HG02623 (cell line): ENCODE measurements at regions not wholly inside any gene's neighbourhood (a gene's known extent, or its start where the extent isn't known, plus 50 kb on each side); places are given as distances from the start of the nearest gene placed in this dataset.
A peak's percentile ranks its signal among the peaks of the same experiment; 100 is the strongest.

Experiments
- ATAC-seq: cut with Tn5 transposase; IDR thresholded peaks from one replicate; pipeline ENCODE4 v1.9.1; 2021; ENCODE audit warnings: moderate library complexity; ENCODE audit not compliant: unreplicated experiment

DNA sequence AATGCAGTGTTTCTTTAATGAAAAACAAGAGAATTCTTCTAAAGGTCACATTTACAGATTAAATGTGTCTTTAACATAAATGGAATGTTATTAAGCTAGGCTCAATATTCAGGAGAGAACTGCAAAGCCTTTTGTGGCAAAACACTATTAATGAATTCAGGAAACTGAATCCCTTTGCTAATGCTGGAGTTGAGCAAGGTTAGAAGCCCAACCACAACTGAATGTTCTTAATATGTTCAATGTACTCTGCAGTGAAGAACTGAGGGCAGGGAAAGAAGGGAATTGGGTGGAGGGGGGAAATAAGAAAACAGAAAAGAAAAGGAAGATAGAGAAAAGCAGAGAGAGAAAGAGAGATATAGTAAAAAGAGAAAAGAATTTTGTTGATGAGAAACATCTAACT is 276.7 kb upstream of the TMEM161B start:
- ATAC-seq: no peak

GRCh38 chr5:88544671-88545070 is 276.0 kb upstream of the TMEM161B start:
- no peak for ATAC-seq

- no peak for ATAC-seq
Measured at GRCh38 chr5:88544136-88544645, 275.5 kb upstream of the TMEM161B start.

GRCh38 chr5:88542786-88543185 is 274.1 kb upstream of the TMEM161B start:
- no peak for ATAC-seq

DNA sequence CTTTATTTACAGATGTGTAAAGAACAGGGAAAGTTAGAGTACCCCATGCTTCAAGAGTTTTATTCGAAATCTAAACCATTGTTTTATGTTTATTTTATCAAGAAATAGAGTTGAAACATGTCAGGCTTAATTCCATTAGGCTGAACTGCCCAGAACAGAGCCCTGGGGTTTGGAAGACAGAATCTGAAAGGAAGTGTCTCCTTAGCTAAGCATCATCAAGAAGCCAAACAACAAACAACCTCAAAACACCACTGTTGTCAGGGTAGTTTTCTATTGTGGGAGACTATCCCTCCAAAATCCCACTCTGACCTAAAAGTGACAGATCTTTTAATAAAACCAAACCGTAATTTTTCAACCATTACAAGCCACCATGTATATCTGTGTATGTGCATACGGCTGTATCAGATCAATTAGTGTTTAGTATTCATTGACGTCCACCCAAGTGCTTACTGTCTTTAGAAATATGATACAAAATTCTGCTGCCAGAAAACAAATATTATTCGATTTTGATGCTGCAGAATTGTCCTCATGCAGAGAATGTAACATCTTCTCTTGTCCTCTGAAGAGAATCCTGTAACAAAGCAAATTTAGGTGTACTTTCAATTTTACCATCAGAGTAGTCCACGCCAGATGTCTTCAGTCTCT is 271.9 kb upstream of the TMEM161B start:
- no peak for ATAC-seq

DNA sequence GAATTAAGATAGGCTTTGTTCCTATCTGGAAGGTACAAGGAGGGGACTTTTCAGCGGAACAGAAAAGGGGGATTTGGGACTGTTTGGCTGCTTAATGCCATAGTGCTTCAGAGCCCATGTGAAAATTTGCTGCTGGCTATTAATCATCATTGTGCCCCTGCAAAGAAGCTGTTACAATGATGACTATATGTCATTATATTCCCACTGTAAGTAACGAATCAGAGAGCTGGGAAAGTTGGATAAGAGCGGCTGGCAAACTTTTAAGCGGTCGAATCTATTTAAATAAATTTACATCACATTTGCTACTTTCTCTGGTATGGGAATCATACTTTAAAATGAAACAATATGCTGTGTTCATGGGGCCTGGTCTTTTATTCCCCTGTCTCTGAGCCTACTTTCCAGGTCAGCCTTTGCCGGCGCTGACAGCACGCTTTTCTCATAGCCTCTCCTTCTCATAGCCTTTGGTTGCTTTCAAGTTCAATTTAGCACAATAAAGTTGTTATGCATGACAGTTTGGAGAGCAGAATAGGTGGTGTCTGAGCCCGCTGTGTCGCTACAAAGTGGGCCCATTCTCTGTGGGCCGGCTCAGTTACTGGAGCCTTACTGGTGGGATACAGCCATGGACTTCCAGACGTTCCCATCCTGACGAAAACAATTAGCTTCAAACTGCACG is 271.2 kb upstream of the TMEM161B start:
- no peak for ATAC-seq

- no peak for ATAC-seq
Measured at GRCh38 chr5:88539026-88539425, 270.4 kb upstream of the TMEM161B start.

- no peak for ATAC-seq
Measured at GRCh38 chr5:88536146-88536545, 267.5 kb upstream of the TMEM161B start.

- no peak for ATAC-seq
Measured at GRCh38 chr5:88524941-88525340, 256.3 kb upstream of the TMEM161B start.

DNA sequence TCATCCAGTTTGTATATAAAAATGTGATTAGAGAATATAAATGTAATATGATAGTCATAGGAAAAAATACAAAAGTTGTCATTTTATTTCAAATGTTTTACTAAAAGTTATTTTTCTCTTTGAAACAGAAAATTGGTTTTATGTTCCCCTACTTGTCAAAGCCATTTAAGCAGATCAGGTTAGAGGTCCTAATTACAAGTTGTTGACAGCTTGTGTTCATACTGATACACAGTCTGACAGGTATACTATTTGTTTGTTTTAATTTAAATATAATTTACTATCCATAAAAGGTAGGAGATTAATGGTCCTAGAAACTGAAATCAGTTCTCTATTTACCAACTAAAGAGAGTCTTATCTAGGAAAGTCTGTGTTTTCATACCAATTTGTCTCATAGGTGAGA is 250.4 kb upstream of the TMEM161B start:
- ATAC-seq: no peak

- ATAC-seq: no peak
Measured at GRCh38 chr5:88518131-88519016, 249.7 kb upstream of the TMEM161B start.

- no peak for ATAC-seq
Measured at GRCh38 chr5:88515881-88516819, 247.5 kb upstream of the TMEM161B start.

- ATAC-seq: no peak
Measured at GRCh38 chr5:88515068-88515467, 246.4 kb upstream of the TMEM161B start.

DNA sequence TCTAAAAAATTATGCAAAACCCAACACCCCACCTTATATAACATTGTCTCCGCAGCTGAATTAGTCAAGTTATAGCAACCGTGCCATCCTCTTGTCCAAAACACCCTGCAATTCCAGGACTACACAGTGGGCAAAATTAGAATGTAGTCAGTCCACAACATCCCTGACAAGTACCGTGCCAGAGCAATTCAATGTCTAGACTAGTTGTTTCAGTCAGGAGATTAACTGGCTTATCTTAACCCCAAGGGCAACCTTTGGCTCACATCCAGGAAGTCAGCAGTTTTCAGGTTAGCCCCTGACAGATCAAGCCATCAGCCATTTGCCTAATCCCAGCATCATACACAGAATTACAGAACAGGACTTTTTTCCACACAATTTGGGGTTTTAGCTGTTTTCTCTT is 240.8 kb upstream of the TMEM161B start:
- ATAC-seq: no peak

- ATAC-seq: no peak
Measured at GRCh38 chr5:88507261-88507660, 238.6 kb upstream of the TMEM161B start.

GRCh38 chr5:88503406-88503805 is 234.8 kb upstream of the TMEM161B start:
- no peak for ATAC-seq

DNA sequence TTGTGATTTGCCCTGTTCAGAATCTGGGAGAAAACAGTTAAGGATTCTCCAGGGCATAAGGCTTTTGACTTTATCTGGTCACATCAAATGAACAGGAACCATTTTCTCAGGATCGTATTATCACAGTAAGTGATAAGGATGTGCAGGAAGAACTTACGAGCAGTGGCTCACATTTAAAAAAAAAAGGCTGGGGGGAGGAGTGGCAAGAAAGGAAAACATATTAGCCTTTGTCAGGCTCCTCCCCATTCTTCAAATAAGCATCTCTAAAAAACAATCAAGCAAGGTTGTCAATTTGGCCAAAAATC is 234.3 kb upstream of the TMEM161B start:
- no peak for ATAC-seq

- peak; percentile 89 for ATAC-seq
Measured at GRCh38 chr5:88502179-88503040, 233.8 kb upstream of the TMEM161B start.

DNA sequence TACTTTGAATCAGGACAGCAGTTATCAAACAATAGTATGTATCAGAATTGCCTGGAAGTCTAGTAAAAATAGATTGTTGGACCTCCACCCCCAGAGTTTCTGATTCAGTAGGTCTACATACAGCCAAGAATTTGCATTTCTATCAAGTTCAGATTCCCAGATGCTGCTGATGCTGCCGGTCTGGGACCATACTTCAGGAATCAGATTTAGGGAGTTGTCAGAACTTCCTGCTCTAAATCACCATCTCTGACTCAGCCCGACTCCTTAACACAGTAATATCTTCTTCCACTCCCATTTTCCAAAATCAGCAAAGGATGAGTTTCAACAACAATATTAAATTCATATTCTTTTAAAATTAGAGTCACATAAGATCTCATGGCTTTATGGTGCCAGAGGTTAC is 227.2 kb upstream of the TMEM161B start:
- ATAC-seq: no peak

DNA sequence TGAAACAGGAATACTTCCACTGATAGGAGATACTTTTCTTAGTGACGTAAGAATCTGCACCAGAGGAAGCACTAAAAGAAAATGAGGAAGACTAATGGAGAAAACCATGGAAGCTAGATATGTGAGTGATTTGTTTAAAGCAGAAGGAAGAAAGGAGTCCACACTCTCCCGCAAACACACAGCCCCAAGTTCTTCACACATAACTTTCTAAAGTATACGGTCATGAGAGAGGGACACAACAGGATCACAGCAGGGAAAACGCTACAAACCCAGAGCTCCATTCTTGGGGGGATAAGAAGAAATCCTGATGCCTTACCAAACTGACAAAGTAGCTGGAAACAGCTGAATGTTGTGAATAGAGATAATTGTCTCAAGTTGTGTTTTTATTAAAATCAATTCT is 222.2 kb upstream of the TMEM161B start:
- ATAC-seq: no peak
